ENCODE measurements at regions not wholly inside any gene's neighbourhood (a gene's known extent, or its start where the extent isn't known, plus 50 kb on each side); places are given as distances from the start of the nearest gene placed in this dataset.

GRCh38 chr15:97627634-97628033, 332.9 kb upstream of the ARRDC4 start:
- TF ChIP-seq TOX (CRISPR knock-in tag; IDR thresholded peaks at IDR 0.05; ENCODE audit: borderline replicate concordance) = no peak
- ATAC-seq = no peak

GRCh38 chr15:97645758-97646157, 314.7 kb upstream of the ARRDC4 start:
- ATAC-seq = no peak
- TF ChIP-seq RARB (CRISPR knock-in tag; IDR thresholded peaks at IDR 0.05) (no peak), TOX (CRISPR knock-in tag; IDR thresholded peaks at IDR 0.05; ENCODE audit: borderline replicate concordance) (no peak), ESRRG (CRISPR knock-in tag; IDR thresholded peaks at IDR 0.05) (no peak)

GRCh38 chr15:97648728-97649127, 311.8 kb upstream of the ARRDC4 start:
- ATAC-seq = no peak
- TF ChIP-seq POU6F1 (CRISPR knock-in tag; IDR thresholded peaks at IDR 0.05; ENCODE audit: borderline replicate concordance, low read depth) (no peak), RARB (CRISPR knock-in tag; IDR thresholded peaks at IDR 0.05) (no peak), ZC3H10 (CRISPR knock-in tag; IDR thresholded peaks at IDR 0.05) (no peak), PPARA (CRISPR knock-in tag; IDR thresholded peaks at IDR 0.05; ENCODE audit: borderline replicate concordance) (no peak), TSHZ2 (CRISPR knock-in tag; IDR thresholded peaks at IDR 0.05) (no peak), PATZ1 (CRISPR knock-in tag; IDR thresholded peaks at IDR 0.05; ENCODE audit: borderline replicate concordance) (no peak), CSRNP3 (CRISPR knock-in tag; IDR thresholded peaks at IDR 0.05) (no peak), ZFP3 (CRISPR knock-in tag; IDR thresholded peaks at IDR 0.05) (no peak), ARNTL (CRISPR knock-in tag; IDR thresholded peaks at IDR 0.05; ENCODE audit: borderline replicate concordance, low read depth) (no peak), OSR1 (CRISPR knock-in tag; IDR thresholded peaks at IDR 0.05) (no peak), ZNF70 (CRISPR knock-in tag; IDR thresholded peaks at IDR 0.05) (no peak), TOX (CRISPR knock-in tag; IDR thresholded peaks at IDR 0.05; ENCODE audit: borderline replicate concordance) (no peak), BACH2 (CRISPR knock-in tag; IDR thresholded peaks at IDR 0.05; ENCODE audit: borderline replicate concordance) (no peak), SNAI2 (CRISPR knock-in tag; IDR thresholded peaks at IDR 0.05) (no peak), ZNF8 (CRISPR knock-in tag; IDR thresholded peaks at IDR 0.05) (no peak), ISL1 (CRISPR knock-in tag; IDR thresholded peaks at IDR 0.05) (no peak), TCF4 (CRISPR knock-in tag; IDR thresholded peaks at IDR 0.05; ENCODE audit: borderline replicate concordance) (no peak), CREB5 (CRISPR knock-in tag; IDR thresholded peaks at IDR 0.05; ENCODE audit: low read depth) (no peak)

GRCh38 chr15:97652041-97652440, 308.5 kb upstream of the ARRDC4 start:
- ATAC-seq = no peak
- TF ChIP-seq ESRRG (CRISPR knock-in tag; IDR thresholded peaks at IDR 0.05) (no peak), BACH2 (CRISPR knock-in tag; IDR thresholded peaks at IDR 0.05; ENCODE audit: borderline replicate concordance) (no peak), RARB (CRISPR knock-in tag; IDR thresholded peaks at IDR 0.05) (no peak), ZNF565 (CRISPR knock-in tag; conservative IDR thresholded peaks at IDR 0.05; ENCODE audit: low read depth) (no peak), ZC3H10 (CRISPR knock-in tag; IDR thresholded peaks at IDR 0.05) (no peak), PPARA (CRISPR knock-in tag; IDR thresholded peaks at IDR 0.05; ENCODE audit: borderline replicate concordance) (no peak), GLIS3 (CRISPR knock-in tag; IDR thresholded peaks at IDR 0.05) (no peak), OSR1 (CRISPR knock-in tag; IDR thresholded peaks at IDR 0.05) (no peak), ISL1 (CRISPR knock-in tag; IDR thresholded peaks at IDR 0.05) (no peak), CSRNP3 (CRISPR knock-in tag; IDR thresholded peaks at IDR 0.05) (no peak), TCF4 (CRISPR knock-in tag; IDR thresholded peaks at IDR 0.05; ENCODE audit: borderline replicate concordance) (no peak)

Data from SK-N-SH treated with all-trans-retinoic acid at 6 μM for 48 hours (cell line).